ENCODE measurements at regions not wholly inside any gene's neighbourhood (a gene's known extent, or its start where the extent isn't known, plus 50 kb on each side); places are given as distances from the start of the nearest gene placed in this dataset.

GRCh38 chr11:11703885-11704284 is 82.1 kb upstream of the GALNT18 start:
- Histone ChIP-seq H3K9me3 (ENCODE audit: control insufficient read depth, low read length) (no peaks in the 10 kb centered on the region), H3K4me3 (ENCODE audit: low read length) (no peak overlapping the region), H3K27ac (ENCODE audit: low read depth, low read length) (no peak overlapping the region), H3K9ac (ENCODE audit: extremely low read depth, low read length, poor library complexity, severe bottlenecking) (no peak overlapping the region), H3K27me3 (ENCODE audit: control insufficient read depth, insufficient read depth, low read length, poor library complexity, severe bottlenecking) (no peaks in the 10 kb centered on the region), H3K4me1 (ENCODE audit: control insufficient read depth, insufficient read depth, low read length) (no peaks in the 10 kb centered on the region), H3K36me3 (ENCODE audit: control insufficient read depth, insufficient read depth, low read length) (no peaks in the 10 kb centered on the region)
- Mint-ChIP-seq H3K4me1 (no peaks in the 10 kb centered on the region), H3K9me3 (no peaks in the 10 kb centered on the region), H3K4me3 (no peak overlapping the region), H3K27ac (no peak overlapping the region), H3K27me3 (ENCODE audit: insufficient read depth) (peaks cover 4% of the 10 kb centered on the region), H3K36me3 (ENCODE audit: low read depth) (no peaks in the 10 kb centered on the region)
- 95% methylated on average over 1 of the region's 1 CpG; no CpG with 5 or more reads in 1 of the 2 experiments for whole genome bisulfite sequencing, 2 experiments (ENCODE audit: insufficient coverage in 1 of 2, insufficient read length in 1 of 2)
- DNase-seq = no peak
- no peak for TF ChIP-seq CTCF (conservative IDR thresholded peaks at IDR 0.05)

GRCh38 chr11:11701070-11701469 is 79.3 kb upstream of the GALNT18 start:
- 88 to 100% methylated on average over 3 to 4 of the region's 4 CpGs for WGBS, 2 experiments (ENCODE audit: insufficient coverage in 1 of 2, insufficient read length in 1 of 2)
- Mint-ChIP-seq H3K4me1 (no peaks in the 10 kb centered on the region), H3K27me3 (ENCODE audit: insufficient read depth) (peaks cover 4% of the 10 kb centered on the region), H3K27ac (no peak overlapping the region), H3K36me3 (ENCODE audit: low read depth) (no peaks in the 10 kb centered on the region), H3K4me3 (no peak overlapping the region), H3K9me3 (peaks cover 4% of the 10 kb centered on the region)
- no peaks in the 10 kb centered on the region for H3K27me3 ChIP-seq (ENCODE audit: control insufficient read depth, insufficient read depth, low read length, poor library complexity, severe bottlenecking)
- no peaks in the 10 kb centered on the region for H3K36me3 ChIP-seq (ENCODE audit: control insufficient read depth, insufficient read depth, low read length)
- no peak overlapping the region for H3K27ac ChIP-seq (ENCODE audit: low read depth, low read length)
- H3K4me3 ChIP-seq (ENCODE audit: low read length) = no peak overlapping the region
- no peak for TF ChIP-seq CTCF (conservative IDR thresholded peaks at IDR 0.05)
- H3K9me3 ChIP-seq (ENCODE audit: control insufficient read depth, low read length) = no peaks in the 10 kb centered on the region
- no peak overlapping the region for H3K9ac ChIP-seq (ENCODE audit: extremely low read depth, low read length, poor library complexity, severe bottlenecking)
- no peaks in the 10 kb centered on the region for H3K4me1 ChIP-seq (ENCODE audit: control insufficient read depth, insufficient read depth, low read length)
- no peak for DNase-seq

GRCh38 chr11:11697796-11698195 is 76.0 kb upstream of the GALNT18 start:
- no peak overlapping the region for H3K4me3 Mint-ChIP-seq
- 95% methylated on average over 1 of the region's 1 CpG; no CpG with 5 or more reads in 1 of the 2 experiments for WGBS, 2 experiments (ENCODE audit: insufficient coverage in 1 of 2, insufficient read length in 1 of 2)
- H3K4me3 ChIP-seq (ENCODE audit: low read length) = no peak overlapping the region

More at GRCh38 chr11:11697796-11698195, 76.0 kb upstream of the GALNT18 start:
- Mint-ChIP-seq H3K4me1 (no peaks in the 10 kb centered on the region), H3K36me3 (ENCODE audit: low read depth) (peaks cover 6% of the 10 kb centered on the region), H3K27me3 (ENCODE audit: insufficient read depth) (peaks cover 5% of the 10 kb centered on the region), H3K27ac (no peak overlapping the region), H3K9me3 (peaks cover 31% of the 10 kb centered on the region)
- Histone ChIP-seq H3K36me3 (ENCODE audit: control insufficient read depth, insufficient read depth, low read length) (no peaks in the 10 kb centered on the region), H3K9ac (ENCODE audit: extremely low read depth, low read length, poor library complexity, severe bottlenecking) (no peak overlapping the region), H3K9me3 (ENCODE audit: control insufficient read depth, low read length) (peaks cover 14% of the 10 kb centered on the region), H3K27ac (ENCODE audit: low read depth, low read length) (no peak overlapping the region), H3K27me3 (ENCODE audit: control insufficient read depth, insufficient read depth, low read length, poor library complexity, severe bottlenecking) (no peaks in the 10 kb centered on the region), H3K4me1 (ENCODE audit: control insufficient read depth, insufficient read depth, low read length) (no peaks in the 10 kb centered on the region)
- no peak for DNase-seq
- TF ChIP-seq CTCF (conservative IDR thresholded peaks at IDR 0.05) = no peak
